Fibroblast of lung (primary cell): ENCODE measurements at regions not wholly inside any gene's neighbourhood (a gene's known extent, or its start where the extent isn't known, plus 50 kb on each side); places are given as distances from the start of the nearest gene placed in this dataset.

Source experiments
- EZH2 ChIP-seq: IDR thresholded peaks from 2 replicates; pipeline ENCODE4 v1.5.1; 2012; ENCODE audit warnings: low read length, control low read depth, mild to moderate bottlenecking; ENCODE audit errors: missing control alignments
- TF ChIP-seq, protein P1 (sequence below), 2 donors: IDR thresholded peaks in 1 of 2; conservative IDR thresholded peaks in 1 of 2; 1 replicate in 1 of 2; 2 replicates in 1 of 2; pipeline ENCODE4 v1.5.1; 2011 to 2012; ENCODE audit warnings: low read length in 2 of 2, control low read depth in 1 of 2, inconsistent platforms in 1 of 2, low read depth in 1 of 2, mild to moderate bottlenecking in 1 of 2

DNA sequence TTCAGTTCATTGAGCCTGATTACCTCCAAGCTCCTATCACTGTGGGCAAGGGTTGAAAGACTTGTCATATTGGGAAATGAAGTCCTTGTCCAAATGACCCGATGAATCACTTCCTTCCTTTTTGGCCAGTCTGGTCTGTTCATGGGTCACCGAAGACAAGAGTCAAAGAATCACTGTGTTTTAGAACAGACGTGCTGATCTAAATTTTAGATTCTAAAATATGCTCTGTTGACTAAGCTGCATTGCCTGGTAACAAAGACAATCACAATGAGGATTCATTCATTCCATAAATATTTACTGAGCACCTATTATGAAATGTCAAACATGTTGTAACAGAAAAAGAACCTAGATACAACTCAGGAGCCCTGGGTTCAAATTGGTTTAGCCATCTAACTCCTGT lies 99.4 kb upstream of the RND3 start:
- TF ChIP-seq, protein P1, sequence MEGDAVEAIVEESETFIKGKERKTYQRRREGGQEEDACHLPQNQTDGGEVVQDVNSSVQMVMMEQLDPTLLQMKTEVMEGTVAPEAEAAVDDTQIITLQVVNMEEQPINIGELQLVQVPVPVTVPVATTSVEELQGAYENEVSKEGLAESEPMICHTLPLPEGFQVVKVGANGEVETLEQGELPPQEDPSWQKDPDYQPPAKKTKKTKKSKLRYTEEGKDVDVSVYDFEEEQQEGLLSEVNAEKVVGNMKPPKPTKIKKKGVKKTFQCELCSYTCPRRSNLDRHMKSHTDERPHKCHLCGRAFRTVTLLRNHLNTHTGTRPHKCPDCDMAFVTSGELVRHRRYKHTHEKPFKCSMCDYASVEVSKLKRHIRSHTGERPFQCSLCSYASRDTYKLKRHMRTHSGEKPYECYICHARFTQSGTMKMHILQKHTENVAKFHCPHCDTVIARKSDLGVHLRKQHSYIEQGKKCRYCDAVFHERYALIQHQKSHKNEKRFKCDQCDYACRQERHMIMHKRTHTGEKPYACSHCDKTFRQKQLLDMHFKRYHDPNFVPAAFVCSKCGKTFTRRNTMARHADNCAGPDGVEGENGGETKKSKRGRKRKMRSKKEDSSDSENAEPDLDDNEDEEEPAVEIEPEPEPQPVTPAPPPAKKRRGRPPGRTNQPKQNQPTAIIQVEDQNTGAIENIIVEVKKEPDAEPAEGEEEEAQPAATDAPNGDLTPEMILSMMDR (conservative IDR thresholded peaks at IDR 0.05 in 1 of 2, IDR thresholded peaks at IDR 0.05 in 1 of 2; ENCODE audit: low read depth in 1 of 2, low read length in 2 of 2): no peak
- TF ChIP-seq EZH2: no peak
